ENCODE measurements at regions not wholly inside any gene's neighbourhood (a gene's known extent, or its start where the extent isn't known, plus 50 kb on each side); places are given as distances from the start of the nearest gene placed in this dataset.

DNA sequence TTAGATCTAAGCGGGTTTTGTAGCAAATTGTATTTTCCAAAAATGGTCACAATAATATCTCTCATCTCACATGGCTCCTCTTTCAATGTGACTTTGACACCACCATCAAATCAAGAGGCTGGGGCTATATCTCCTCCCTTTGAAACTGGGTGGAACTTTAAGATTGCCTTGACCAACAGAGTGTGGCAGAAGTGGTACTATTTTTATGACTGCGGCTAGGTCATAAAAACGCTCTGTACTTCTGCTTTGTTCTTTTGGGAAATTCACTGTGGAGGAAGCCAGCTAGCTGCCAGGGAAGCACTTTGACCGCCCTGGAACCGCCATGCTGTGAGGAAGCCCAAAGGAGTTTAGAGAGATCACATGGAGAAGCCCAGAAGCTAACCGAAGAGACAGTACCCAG, 50.7 kb upstream of the ACOT11 start:
- no peak for DNase-seq

DNA sequence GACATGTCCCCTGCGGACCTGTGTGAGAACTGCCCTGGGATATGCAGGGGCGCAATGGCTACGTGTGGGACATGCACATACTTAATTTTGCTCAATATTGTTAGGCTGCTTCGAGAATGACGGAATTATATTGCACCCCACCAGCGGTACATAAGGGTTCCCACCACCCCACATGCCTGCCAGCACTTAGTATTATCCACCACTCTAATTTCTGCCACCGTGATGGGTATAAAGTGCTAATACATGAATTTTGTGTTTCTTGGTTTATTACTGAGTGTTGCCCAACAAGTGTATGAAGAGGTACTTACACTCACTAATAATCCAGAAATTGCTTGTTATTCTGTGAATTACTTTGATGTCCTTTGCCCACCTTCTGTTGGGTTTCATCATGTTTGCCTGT, 52.1 kb upstream of the ACOT11 start:
- no peak for DNase-seq

DNA sequence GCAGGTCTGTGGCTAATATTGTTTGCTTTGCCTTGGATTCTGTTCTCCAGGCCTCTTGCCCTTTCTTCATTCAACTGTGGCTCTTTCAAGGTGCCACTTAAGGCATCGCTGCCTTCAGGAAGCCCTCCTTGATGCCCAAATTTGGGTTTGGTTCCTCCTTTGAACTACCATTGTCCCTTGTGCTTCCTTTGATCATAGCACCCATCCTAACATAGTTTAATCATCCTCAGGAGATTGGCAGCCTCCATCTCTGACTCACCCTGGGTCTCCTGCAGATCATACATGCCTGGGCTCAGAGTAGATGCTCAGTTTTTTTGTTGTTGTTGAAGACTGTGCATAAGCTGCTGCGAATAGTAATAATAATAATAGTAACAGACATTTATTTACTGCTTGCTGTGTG, 54.4 kb upstream of the ACOT11 start:
- no peak for DNase-seq

DNA sequence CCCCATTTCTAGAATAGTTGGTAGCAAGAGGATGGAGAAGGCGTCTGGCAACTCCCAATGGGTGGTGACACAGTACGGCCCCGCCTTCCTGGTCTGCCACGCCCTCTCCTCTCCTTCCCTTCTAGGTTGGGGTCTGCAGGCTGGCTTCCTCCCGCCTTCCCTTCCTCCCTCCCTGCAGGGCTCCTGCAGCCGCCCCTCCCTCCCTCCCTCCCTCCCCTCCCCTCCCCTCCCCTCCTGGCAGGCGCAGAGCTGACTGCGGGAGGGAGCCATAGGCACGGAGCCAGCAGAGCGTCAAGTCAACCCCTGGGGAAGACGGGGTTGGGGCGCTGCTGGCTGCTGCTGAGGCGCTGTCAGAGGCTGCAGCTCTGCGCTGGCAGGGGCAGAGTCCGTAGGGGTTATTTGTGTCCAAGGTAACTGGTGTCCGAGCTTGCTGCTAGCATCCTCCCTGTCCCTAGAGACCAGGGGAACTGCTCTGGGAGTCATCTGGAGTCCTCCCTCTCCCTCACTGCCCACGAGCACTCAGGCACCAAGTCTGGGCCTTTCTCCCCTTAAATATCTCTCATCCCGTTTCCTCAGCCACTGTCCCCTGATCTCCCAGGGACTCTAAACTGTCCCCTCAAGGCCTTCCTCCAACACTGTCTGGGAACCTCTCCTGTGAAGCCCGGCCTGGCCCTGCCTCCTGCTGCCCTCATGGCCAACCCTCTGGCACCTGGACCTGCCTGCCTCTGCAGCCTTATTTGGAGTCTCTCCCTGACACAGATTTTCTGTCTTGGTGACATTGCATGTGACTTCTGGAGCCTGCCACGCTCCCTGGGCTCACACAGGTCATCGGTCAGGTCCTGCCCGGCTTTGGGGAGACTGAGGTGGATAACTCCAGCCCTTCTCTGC, 57.4 kb upstream of the ACOT11 start:
- no peak for DNase-seq

DNA sequence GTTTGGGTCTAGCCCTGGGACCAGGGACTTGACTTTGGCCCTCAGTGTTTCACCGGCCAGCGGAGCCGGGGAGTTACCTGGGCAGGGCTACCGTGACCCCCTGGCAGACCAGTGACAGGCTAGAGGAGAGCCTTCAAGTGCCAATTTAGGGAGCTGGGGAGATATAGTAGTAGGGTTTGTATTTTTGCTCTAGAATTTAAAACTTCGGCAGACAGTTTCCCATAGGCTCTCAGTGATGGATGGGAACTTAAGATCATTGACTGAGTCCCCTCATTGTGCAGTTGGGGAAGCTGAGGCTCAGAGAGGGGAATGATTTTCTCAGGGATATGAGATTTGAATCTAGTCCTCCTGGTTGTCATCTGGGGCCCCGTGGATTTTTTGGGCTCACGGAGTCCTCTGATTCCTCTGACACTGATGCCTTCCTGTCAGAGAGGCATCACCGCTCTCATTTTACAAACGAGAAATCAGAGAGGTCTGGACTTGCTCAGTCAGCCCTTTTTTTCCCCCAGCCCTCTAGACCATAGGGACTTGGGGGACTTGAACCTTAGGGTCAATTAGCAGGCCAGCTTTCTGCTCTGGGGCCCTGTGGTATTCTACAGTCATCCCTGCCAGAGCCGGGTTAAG, 58.3 kb upstream of the ACOT11 start:
- DNase-seq = no peak

DNA sequence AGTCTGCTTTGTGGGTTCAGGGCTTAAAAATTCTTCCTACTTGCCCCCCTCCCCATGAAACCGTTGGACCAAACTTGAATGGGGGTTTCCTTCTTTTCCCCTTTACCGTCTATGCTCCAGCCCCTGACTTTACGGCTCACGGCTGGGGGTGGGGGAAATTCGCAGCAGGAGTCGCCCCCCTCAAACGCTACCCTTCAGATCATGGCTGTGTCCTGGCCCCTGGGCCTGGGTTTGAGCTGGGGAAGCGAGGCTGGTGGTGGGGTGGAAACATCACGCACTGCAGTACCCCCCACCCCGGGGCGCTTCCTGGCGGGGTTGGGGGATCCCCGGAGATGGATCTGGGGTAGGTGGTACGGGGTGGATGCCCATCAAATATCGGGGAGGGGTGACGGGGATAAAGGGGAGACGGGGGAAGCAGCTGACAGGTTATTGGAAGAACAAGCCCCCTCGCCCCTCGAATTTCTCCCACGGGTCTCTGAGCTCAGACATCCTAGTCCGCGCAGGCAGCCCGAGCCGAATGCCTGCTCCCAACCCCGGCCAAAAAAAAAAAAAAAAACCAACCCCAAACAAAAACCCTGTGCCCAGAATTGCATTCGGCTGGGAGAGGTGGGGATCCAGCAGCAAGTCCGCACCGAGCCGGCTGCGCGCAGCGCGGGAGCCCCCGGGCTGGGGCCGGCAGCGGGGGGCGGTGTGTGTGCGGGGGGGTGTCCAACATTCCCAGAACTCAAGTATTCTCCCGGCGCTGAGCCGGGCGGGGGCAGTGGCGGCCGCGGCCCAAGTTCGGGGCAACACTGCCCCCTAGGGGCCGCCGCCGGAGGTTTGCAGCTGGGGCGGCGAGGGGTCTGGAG, 59.0 kb upstream of the ACOT11 start:
- DNase-seq = peak; percentile 88

DNA sequence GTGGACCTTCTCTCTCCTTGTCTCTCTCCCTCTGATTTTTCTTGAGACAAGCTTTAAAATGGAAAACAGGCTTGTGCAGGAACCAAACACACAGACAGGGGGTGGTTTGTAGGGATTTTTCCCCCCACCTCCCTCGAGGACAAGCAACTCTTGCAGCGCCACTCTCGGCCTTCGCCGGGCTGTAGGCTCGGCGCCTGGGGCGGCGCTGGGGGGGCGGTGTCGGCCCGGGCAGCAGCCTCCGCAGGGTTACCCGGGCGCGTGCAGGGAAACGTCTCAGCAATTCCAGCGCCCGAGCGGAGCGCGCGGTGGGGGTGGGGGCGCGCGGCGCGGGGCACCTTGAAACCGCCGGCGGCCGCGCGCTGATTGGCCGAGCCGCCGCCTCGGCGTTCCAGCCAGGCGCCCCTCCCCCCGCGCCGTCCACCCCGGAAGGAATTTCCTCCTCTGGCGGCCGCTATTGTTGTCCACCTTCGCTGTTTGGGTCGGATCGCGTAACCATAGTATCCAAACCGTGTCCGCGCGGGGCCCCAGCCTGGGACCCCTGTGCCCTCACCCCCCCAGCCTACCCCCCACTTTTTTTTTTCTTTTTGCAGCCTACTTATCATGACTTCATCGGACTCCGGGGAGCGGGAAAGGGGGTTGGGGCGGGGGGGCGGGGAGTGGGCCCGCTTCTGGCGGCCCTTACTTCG, 59.8 kb upstream of the ACOT11 start:
- peak; percentile 95 for DNase-seq

DNA sequence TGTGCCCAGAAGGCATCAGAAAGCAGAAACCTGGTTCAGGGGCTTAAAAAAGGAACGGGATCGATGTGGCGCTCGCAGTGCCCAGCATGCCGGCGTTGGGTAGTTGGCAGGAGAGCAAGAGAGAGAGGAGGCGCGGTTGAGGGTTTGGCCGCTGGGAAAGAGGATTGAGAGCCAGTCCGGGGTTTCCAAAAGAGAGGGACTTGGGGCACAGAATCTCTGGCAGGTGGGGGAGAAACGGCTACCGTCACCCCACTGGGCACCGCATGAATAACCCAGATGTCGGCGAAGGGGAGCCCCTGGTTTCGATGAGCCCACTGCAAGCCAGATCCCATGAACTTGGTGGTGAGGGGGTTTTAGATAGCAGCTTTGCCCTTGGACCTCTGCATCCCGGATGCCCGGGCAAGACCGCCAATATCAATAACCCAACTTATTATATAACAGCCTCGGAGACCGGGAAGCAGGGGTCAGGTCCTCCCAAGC, 60.4 kb upstream of the ACOT11 start:
- DNase-seq = no peak

DNA sequence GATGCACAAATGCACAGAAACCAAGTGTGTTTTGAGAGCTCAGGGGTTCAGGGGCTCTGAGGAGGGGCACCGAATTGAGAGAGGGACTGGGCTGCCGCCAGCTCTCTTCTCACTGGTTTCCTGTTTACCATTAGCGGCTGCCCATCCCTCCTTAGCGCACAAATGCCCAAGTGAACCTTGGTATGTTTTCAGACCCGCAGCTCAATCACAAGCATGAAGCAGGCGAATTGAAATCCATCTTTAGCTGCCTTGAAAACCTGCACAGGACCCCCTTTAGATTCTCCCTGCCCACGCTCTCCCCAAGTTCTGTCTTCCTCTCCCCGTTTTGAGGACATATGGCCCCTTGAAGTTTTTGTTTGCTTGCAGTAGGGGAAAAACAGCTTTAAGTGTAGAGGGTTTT, 61.1 kb upstream of the ACOT11 start:
- no peak for DNase-seq

DNA sequence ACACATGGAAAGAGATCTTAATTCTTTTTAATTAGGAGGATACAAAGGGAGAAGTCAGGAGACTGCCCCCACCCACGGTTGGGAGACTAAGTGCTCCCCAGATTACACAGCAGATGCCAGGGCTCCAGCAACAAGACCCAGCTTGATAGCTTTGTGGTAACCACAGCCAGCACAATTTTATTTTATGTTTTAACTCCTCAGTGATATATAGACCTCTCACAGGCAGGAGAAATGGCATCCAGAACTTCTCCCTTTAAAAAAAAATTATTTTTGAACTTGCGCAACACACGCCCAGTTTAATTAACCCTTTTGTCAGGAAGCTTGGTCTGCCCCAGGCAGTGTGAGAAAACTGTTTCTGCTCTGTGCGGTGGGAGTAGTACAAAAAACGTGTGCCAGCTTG, 62.6 kb upstream of the ACOT11 start:
- peak; percentile 21 for DNase-seq

DNA sequence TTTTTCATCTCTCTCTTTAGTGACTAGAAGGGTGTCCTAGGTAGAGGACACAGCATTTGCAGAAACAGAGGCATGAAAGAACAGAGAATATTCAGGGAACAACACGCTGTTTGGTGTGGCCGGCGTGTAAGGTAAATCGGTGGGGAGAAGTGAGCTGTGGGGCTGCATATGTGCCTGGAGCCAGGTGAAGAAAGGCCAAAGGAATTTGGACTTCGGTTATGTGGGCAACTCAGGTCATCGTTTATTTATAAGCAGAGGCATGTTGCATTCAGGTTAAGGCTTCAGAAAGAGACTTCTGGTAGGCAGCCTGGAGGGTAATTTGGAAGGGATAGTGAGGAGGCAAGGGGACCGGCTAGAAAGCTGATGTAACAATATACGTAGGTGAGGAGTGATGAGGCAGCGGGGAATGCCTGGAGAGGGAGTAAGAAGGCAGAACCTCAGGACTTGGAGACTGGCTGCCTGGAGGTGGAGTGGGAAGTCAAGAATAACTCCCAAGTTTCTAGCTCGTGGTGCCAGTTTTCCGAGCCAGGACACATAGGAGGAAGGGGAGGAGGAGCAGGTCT, 64.1 kb upstream of the ACOT11 start:
- DNase-seq = no peak

DNA sequence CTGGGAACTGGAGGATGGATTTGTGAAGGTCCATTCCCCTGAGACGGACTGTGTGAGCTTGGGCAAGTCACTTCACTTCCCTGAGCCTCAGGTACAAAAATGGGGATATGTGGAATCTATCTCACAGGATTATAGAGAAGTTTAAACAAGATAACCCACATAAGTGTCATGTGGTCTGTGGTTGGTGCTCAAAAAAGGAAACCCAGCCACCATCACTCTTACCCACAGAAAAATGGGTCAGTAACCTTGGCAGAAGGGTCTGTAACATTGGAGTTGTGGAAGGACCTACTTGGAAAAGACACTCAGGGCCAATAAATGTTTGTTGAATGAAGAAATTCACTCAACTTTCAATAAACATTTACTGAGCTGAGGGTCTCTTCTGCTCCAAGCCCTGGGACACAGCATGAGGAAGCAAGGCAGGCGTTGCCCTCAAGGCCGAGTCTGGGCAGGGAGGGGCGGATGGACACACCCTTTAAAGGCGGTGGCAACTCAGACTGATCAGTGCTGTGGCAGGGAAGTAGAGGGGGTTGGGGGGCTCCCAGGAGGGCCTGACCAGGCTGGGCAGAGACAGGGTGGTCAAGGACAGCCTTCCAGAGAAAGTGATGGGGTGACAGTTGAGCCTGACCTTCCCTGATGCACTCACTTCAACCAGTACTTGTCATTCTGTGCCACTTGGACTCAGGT, 66.7 kb upstream of the ACOT11 start:
- no peak for DNase-seq

DNA sequence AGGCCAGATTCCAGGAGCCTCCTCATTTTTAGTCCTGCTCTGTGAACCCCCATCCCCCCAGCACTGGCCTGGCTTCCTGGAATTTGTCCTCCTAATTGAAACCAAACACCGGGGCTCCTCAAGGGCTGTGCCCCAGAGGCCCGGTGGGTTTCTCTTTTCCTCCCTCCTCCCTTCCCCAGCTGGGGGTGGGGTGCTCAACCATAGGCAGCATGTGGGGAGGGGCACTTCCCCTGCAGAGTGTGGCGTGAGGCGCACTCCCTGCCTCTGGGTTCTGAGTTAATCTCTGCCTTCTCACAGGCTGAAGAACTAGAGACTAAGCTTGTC, 67.5 kb upstream of the ACOT11 start:
- DNase-seq = peak; percentile 61

DNA sequence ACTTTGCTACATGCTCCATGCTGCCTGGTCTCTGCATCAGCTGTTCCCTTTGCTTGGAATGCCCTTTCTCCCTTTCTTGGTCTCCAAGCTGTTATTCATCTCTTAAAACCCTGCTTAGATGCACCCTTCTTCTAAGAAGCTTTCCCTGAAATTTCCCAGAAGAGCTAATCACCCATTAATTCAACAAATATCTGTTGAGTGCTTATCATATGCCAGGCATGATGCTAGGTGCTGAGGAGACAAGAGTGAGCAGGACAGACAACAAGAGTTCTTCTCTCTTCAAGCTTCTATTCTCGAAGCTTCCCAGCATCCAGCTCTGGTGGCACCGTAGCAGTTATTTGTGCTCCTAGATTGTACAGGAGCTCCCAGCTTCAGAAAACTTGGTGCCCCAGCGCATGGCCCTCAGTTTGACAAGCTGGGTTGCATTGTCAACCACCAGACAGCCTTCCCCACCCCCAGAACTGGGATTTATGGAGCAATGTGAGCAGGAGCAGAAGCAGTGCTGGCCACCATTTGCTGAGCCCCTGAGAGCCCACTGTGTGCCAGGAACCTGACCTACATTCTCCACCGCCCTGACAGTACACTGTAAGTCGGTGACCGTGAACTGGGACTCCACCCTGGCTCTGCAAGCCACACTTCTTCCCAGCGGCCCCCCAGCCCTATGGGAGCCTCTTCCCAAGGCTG, 68.0 kb upstream of the ACOT11 start:
- no peak for DNase-seq

DNA sequence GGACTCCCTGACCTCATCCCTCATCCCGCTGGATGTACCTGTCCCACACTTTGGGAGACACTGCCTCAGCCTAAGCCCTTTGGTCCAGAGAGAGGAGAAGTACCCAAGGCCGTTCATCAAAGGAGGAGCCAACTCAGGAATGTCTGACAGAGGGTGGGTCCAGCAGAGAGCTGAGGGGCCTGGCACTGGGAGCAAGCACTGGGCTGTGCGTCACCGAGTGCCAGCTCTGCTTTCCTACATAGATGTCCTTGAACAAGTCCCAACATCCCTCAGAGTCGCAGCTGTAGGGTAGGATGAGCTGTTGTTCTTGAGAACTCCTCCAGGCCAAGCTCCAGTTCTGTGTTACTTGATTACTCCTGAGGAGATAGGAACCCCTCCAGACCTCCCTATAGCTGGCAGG, 68.8 kb upstream of the ACOT11 start:
- no peak for DNase-seq

DNA sequence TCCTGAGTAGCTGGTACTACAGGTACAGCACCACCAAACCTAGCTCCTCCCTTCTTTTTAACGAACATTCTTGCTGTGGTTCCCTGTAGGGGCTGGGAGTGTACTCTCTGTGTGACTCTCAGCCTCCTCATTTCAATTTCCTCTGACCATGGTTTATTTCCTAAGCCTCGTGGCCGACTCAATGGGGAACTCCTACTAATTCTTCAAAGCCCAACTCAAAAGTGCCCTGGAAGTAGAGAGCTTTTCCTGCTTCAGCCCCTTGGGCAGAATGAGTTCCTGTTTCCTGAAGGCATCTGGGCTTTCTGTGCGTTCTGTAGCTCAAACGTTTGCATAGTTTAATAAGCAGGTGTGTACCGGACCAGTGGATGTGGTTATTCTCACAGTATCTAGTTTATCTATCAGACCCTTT, 70.9 kb upstream of the ACOT11 start:
- no peak for DNase-seq

DNA sequence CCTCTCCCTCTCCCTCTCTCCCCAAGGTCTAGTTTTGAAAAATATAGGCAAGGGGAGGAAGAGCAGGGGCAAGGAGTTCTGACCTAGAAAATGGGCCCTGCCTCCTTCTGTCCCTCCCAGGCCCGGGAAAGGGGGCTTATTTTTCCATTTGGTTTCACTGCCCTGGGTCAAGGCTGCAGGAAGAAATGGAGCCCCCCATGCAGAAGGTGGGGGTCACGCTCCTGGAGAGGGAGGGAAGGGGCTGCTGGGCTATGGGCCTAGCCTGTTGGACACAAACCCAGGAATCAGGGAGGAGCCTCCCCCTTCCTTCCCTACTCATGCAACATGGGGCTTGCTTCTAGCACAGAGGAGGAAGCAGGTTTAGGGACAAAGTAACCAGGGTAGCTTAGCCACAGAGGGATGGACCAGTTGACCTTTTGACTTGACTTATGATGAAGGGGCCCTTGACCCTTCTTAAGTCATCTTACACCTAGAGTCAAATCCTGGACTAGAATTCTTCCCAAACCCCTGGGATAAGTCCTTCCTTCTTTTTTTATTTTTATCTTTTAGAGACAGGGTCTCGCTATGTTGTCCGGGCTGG, 70.4 kb upstream of the SSBP3 start:
- no peak for DNase-seq

DNA sequence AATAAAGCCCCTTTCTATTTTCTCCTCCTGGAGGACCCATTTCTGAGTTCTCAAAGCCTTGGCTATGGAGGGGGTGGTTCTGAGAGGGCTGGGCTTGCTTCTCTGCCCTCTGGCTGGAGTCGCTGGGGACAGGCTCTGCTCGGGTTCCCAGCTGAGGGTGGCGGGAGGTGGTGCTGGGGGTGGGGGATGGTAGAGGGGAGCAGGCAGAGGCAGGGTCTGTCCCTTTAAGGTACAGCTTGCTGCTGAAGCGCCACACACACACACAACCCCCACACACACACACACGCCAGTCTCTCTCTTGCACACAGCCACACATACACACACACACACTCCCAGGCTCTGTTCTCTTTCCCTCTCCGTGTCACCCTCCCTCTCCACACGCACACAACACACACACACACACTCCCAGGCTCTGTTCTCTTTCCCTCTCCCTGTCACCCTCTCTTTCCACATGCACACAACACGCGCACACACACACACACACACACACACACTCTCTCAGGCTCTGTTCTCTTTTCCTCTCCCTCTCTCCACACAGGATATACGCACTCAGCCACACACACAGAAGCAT, 69.8 kb upstream of the SSBP3 start:
- DNase-seq = no peak

DNA sequence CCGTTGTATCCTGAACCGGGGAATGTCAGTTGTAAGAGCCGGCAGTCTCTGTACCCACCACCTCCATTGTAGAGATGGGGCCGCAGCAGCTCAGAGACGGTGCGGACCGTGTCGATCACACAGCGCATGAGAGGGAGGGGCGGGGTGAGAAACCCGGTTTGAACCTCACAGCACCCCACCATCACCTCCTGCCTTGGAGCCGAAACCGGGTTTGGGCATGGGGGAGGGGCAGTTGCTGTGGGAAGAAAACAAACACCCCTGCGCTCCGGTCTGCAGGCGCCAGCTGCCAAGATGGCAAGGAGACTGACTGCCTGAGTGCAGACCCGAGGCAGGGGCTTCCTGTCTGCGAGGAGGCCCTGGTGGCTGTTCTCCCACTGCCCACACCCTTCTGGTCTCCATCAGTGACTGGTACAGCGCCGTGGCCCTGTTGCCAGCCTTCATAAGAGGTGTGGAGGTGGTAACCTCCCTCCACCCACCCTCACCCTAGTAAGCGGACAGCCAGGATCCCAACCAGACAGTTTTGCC, 69.2 kb upstream of the SSBP3 start:
- DNase-seq = no peak
